H9 (cell line): ENCODE measurements at regions not wholly inside any gene's neighbourhood (a gene's known extent, or its start where the extent isn't known, plus 50 kb on each side); places are given as distances from the start of the nearest gene placed in this dataset.
"Not testable (repeated sequence)": the region's sequence is repeated elsewhere in the genome, so short reads cannot be mapped to it uniquely, and the experiment has no call there.

Experiments
- DNase-seq: peaks from one replicate; pipeline ENCODE4 v3.0.0-alpha.2; 2017
- H2AFZ ChIP-seq: one replicate; pipeline ENCODE4 v1.6.1; 2013; ENCODE audit warnings: mild to moderate bottlenecking, low read length, control low read depth, moderate library complexity
- H2AK5ac ChIP-seq: 2 replicates; pipeline ENCODE4 v1.6.1; 2013; ENCODE audit warnings: low read length, control low read depth, mixed read lengths; ENCODE audit not compliant: insufficient read length
- H2BK120ac ChIP-seq: one replicate; pipeline ENCODE4 v1.6.1; 2013; ENCODE audit warnings: low read depth, mild to moderate bottlenecking, low read length, control low read depth, inconsistent platforms; ENCODE audit not compliant: poor library complexity, severe bottlenecking
- H2BK12ac ChIP-seq: 2 replicates; pipeline ENCODE4 v1.6.1; 2013; ENCODE audit warnings: low read length, control low read depth, mixed read lengths, low read depth; ENCODE audit not compliant: insufficient read length
- H2BK15ac ChIP-seq: 2 replicates; pipeline ENCODE4 v1.6.1; 2013; ENCODE audit warnings: low read depth, low read length, control low read depth
- H2BK20ac ChIP-seq: one replicate; pipeline ENCODE4 v1.6.1; 2013; ENCODE audit warnings: low read depth, mild to moderate bottlenecking, low read length, control low read depth, inconsistent platforms; ENCODE audit not compliant: poor library complexity, severe bottlenecking
- H2BK5ac ChIP-seq: 2 replicates; pipeline ENCODE4 v1.6.1; 2013; ENCODE audit warnings: low read length, control low read depth, mixed read lengths; ENCODE audit not compliant: insufficient read length
- H3K14ac ChIP-seq: 2 replicates; pipeline ENCODE4 v1.6.1; 2013; ENCODE audit warnings: low read length, control low read depth; ENCODE audit not compliant: insufficient read depth
- H3K18ac ChIP-seq: 2 replicates; pipeline ENCODE4 v1.6.1; 2013; ENCODE audit warnings: low read depth, mild to moderate bottlenecking, mixed read lengths, low read length, control low read depth; ENCODE audit not compliant: insufficient read length
- H3K23ac ChIP-seq: 2 replicates; pipeline ENCODE4 v1.6.1; 2013; ENCODE audit warnings: low read length, control low read depth, mixed read lengths, low read depth; ENCODE audit not compliant: insufficient read length
- H3K23me2 ChIP-seq: 2 replicates; pipeline ENCODE4 v1.6.1; 2013; ENCODE audit warnings: low read depth, mild to moderate bottlenecking, mixed read lengths, low read length, control low read depth; ENCODE audit not compliant: insufficient read length, poor library complexity, severe bottlenecking
- H3K27ac ChIP-seq: 2 replicates; pipeline ENCODE4 v1.5.1; 2013; ENCODE audit warnings: low read length, control low read depth, mixed read lengths, low read depth; ENCODE audit not compliant: insufficient read length
- H3K27me3 ChIP-seq: 2 replicates; pipeline ENCODE4 v1.6.1; 2013; ENCODE audit warnings: low read length, control low read depth, inconsistent platforms; ENCODE audit not compliant: insufficient read depth
- H3K4ac ChIP-seq: 2 replicates; pipeline ENCODE4 v1.6.1; 2013; ENCODE audit warnings: low read depth, mild to moderate bottlenecking, control low read depth, inconsistent platforms, low read length, moderate library complexity
- H3K4me1 ChIP-seq: 2 replicates; pipeline ENCODE4 v1.6.1; 2013; ENCODE audit warnings: low read length, control low read depth, inconsistent platforms; ENCODE audit not compliant: insufficient read depth
- H3K4me2 ChIP-seq: 2 replicates; pipeline ENCODE4 v1.6.1; 2013; ENCODE audit warnings: low read length, control low read depth, mixed read lengths; ENCODE audit not compliant: insufficient read length, insufficient read depth
- H3K56ac ChIP-seq: 2 replicates; pipeline ENCODE4 v1.6.1; 2013; ENCODE audit warnings: low read depth, mild to moderate bottlenecking, mixed read lengths, low read length, control low read depth; ENCODE audit not compliant: insufficient read length
- H3K79me1 ChIP-seq: 2 replicates; pipeline ENCODE4 v1.6.1; 2013; ENCODE audit warnings: low read depth, mild to moderate bottlenecking, moderate library complexity, low read length, control low read depth, inconsistent platforms; ENCODE audit not compliant: insufficient read depth, poor library complexity, severe bottlenecking
- H3K79me2 ChIP-seq: 2 replicates; pipeline ENCODE4 v1.6.1; 2013; ENCODE audit warnings: low read length, control low read depth, inconsistent platforms; ENCODE audit not compliant: insufficient read depth
- H3K9ac ChIP-seq: 2 replicates; pipeline ENCODE4 v1.6.1; 2013; ENCODE audit warnings: low read length, control low read depth, mixed read lengths; ENCODE audit not compliant: insufficient read length; ENCODE audit errors: extremely low read depth
- H3K9me3 ChIP-seq: one replicate; pipeline ENCODE4 v1.6.1; 2013; ENCODE audit warnings: low read depth, low read length, inconsistent platforms; ENCODE audit not compliant: control insufficient read depth
- H3T11ph ChIP-seq: one replicate; pipeline ENCODE4 v1.6.1; 2013; ENCODE audit warnings: mild to moderate bottlenecking, low read length, control low read depth, inconsistent platforms
- H4K20me1 ChIP-seq: one replicate; pipeline ENCODE4 v1.6.1; 2013; ENCODE audit not compliant: control insufficient read depth, insufficient read length, insufficient read depth
- H4K5ac ChIP-seq: 2 replicates; pipeline ENCODE4 v1.6.1; 2013; ENCODE audit warnings: low read depth, mild to moderate bottlenecking, mixed read lengths, low read length, control low read depth; ENCODE audit not compliant: insufficient read length
- H4K8ac ChIP-seq: replicated peaks from 2 replicates; pipeline ENCODE4 v1.6.1; 2013; ENCODE audit warnings: low read length, control low read depth, mixed read lengths, low read depth; ENCODE audit not compliant: insufficient read length
- H4K91ac ChIP-seq: 2 replicates; pipeline ENCODE4 v1.6.1; 2013; ENCODE audit warnings: low read depth, mild to moderate bottlenecking, moderate library complexity, mixed read lengths, low read length, control low read depth; ENCODE audit not compliant: insufficient read length
- H3K27ac Mint-ChIP-seq, 3 experiments: 2 replicates in 2 of 3; 3 replicates in 1 of 3; pipeline ENCODE4 v1.8.0; 2020 to 2021; ENCODE audit warnings: mixed read lengths in 3 of 3, mild to moderate bottlenecking in 1 of 3, moderate library complexity in 1 of 3
- H3K27me3 Mint-ChIP-seq: 2 replicates; pipeline ENCODE4 v1.8.0; 2021; ENCODE audit warnings: low read depth, mild to moderate bottlenecking, moderate library complexity, mixed read lengths
- H3K36me3 Mint-ChIP-seq, 3 experiments: 2 replicates in 2 of 3; 3 replicates in 1 of 3; pipeline ENCODE4 v1.8.0; 2020 to 2021; ENCODE audit warnings: low read depth in 3 of 3, mixed read lengths in 3 of 3; ENCODE audit not compliant: insufficient read depth in 1 of 3
- H3K4me1 Mint-ChIP-seq, 2 experiments: 2 replicates each; pipeline ENCODE4 v1.8.0; 2020; ENCODE audit warnings: mixed read lengths in 2 of 2
- H3K4me3 Mint-ChIP-seq, 2 experiments: 2 replicates in 1 of 2; 3 replicates in 1 of 2; pipeline ENCODE4 v1.8.0; 2020 to 2021; ENCODE audit warnings: mild to moderate bottlenecking in 2 of 2, mixed read lengths in 2 of 2, moderate library complexity in 1 of 2
- H3K9me3 Mint-ChIP-seq, 2 experiments: 2 replicates in 1 of 2; 3 replicates in 1 of 2; pipeline ENCODE4 v1.8.0; 2020; ENCODE audit warnings: mild to moderate bottlenecking in 2 of 2, mixed read lengths in 2 of 2, moderate library complexity in 1 of 2
- WGBS: extraction: QIAGEN DNeasy Blood & Tissue Kit; methylation state at CpG from one replicate; pipeline ENCODE4 v1.1.7; 2013; ENCODE audit warnings: missing lambda C conversion rate, low lambda C conversion rate, mixed read lengths; ENCODE audit not compliant: insufficient read length; ENCODE audit errors: extremely low coverage; 5-methylcytosine and 5-hydroxymethylcytosine counted together
- TF ChIP-seq, protein P1 (sequence below): fragments of 200-600 bp; sonication (generic); conservative IDR thresholded peaks from 3 replicates; pipeline ENCODE4 v1.8.0; 2021; ENCODE audit warnings: antibody characterized with exemption, mild to moderate bottlenecking

DNA sequence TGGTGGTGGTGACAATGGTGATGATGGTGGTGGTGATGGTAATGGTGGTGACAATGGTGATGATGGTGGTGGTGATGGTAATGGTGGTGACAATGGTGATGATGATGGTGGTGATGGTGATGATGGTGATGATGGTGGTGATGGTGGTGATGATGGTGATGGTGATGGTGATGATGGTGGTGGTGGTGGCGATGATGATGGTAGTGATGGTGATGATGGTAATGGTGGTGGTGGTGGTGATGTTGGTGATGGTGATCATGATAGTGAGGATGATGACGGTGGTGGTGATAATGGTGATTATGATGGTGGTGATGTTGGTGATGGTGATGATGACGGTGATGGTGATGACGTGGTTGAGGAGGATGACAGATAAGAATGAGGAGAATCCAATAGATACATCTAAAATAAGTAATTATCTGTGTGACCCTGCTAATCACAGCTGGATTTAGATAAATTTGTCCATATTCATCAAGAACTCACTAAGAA is 170.7 kb upstream of the SFSWAP start:
- no peak overlapping the region for H2AK5ac ChIP-seq
- no peaks in the 10 kb centered on the region for H3K4me1 ChIP-seq
- 100% methylated on average over 3 of the region's 4 CpGs for WGBS
- Mint-ChIP-seq H3K4me3 (no peak overlapping the region), H3K4me1 (no peaks in the 10 kb centered on the region), H3K27me3 (peaks cover 5% of the 10 kb centered on the region; the same call in 1 of the 2 replicates), H3K27ac (no peak overlapping the region), H3K36me3 (no peaks in the 10 kb centered on the region), H3K9me3 (peaks cover 0 to 5% of the 10 kb centered on the region in 2 experiments; a peak in 3 of 5 replicates)
- no peaks in the 10 kb centered on the region for H3K9me3 ChIP-seq
- no peaks in the 10 kb centered on the region for H3K23me2 ChIP-seq
- H3K79me1 ChIP-seq, result no peaks in the 10 kb centered on the region
- H4K20me1 ChIP-seq, result no peaks in the 10 kb centered on the region
- H3T11ph ChIP-seq, result no peak overlapping the region
- TF ChIP-seq, protein P1, sequence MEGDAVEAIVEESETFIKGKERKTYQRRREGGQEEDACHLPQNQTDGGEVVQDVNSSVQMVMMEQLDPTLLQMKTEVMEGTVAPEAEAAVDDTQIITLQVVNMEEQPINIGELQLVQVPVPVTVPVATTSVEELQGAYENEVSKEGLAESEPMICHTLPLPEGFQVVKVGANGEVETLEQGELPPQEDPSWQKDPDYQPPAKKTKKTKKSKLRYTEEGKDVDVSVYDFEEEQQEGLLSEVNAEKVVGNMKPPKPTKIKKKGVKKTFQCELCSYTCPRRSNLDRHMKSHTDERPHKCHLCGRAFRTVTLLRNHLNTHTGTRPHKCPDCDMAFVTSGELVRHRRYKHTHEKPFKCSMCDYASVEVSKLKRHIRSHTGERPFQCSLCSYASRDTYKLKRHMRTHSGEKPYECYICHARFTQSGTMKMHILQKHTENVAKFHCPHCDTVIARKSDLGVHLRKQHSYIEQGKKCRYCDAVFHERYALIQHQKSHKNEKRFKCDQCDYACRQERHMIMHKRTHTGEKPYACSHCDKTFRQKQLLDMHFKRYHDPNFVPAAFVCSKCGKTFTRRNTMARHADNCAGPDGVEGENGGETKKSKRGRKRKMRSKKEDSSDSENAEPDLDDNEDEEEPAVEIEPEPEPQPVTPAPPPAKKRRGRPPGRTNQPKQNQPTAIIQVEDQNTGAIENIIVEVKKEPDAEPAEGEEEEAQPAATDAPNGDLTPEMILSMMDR, result no peak
- no peaks in the 10 kb centered on the region for H3K79me2 ChIP-seq
- H3K9ac ChIP-seq, result no peak overlapping the region
- no peak overlapping the region for H3K14ac ChIP-seq
- H2BK120ac ChIP-seq, result no peak overlapping the region
- no peak overlapping the region for H3K4ac ChIP-seq
- H4K91ac ChIP-seq, result no peak overlapping the region
- no peak overlapping the region for H2AFZ ChIP-seq
- no peak overlapping the region for H4K8ac ChIP-seq
- no peak for DNase-seq
- no peak overlapping the region for H4K5ac ChIP-seq
- no peak overlapping the region for H3K56ac ChIP-seq
- H3K23ac ChIP-seq, result no peak overlapping the region
- no peak overlapping the region for H2BK12ac ChIP-seq
- no peak overlapping the region for H2BK5ac ChIP-seq
- H3K18ac ChIP-seq, result no peak overlapping the region
- H2BK20ac ChIP-seq, result no peak overlapping the region
- H3K27ac ChIP-seq, result no peak overlapping the region
- no peaks in the 10 kb centered on the region for H3K27me3 ChIP-seq
- no peak overlapping the region for H2BK15ac ChIP-seq
- no peak overlapping the region for H3K4me2 ChIP-seq

DNA sequence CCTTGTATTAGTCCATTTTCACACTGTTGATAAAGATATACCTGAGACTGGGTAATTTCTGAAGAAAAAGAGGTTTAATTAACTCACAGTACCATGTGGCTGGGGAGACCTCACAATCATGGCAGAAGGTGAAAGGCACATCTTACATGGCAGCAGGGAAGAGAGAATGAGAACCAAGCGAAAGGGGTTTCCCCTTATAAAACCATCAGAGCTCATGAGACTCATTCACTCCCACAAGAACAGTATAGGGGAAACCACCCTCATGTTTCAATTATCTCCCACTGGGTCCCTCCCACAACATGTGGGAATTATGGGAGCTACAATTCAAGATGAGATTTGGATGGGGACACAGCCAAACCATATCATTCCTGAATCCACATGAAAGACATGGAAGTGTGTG is 169.4 kb upstream of the SFSWAP start:
- not testable (repeated sequence) for H4K91ac ChIP-seq, H3K23me2 ChIP-seq, H2BK20ac ChIP-seq, H4K8ac ChIP-seq, H3K9ac ChIP-seq, H3K18ac ChIP-seq, H2BK5ac ChIP-seq, H3K9me3 ChIP-seq, H3K79me1 ChIP-seq, H3K4me1 Mint-ChIP-seq, H3K4me1 ChIP-seq, H3K4me3 Mint-ChIP-seq, H3K9me3 Mint-ChIP-seq, H2BK120ac ChIP-seq, DNase-seq, H3K27ac ChIP-seq, H3K4ac ChIP-seq, H2AK5ac ChIP-seq, H2BK12ac ChIP-seq, H3T11ph ChIP-seq, H3K56ac ChIP-seq, H3K14ac ChIP-seq, H3K27ac Mint-ChIP-seq, H3K27me3 Mint-ChIP-seq, H4K20me1 ChIP-seq, H3K4me2 ChIP-seq, H3K36me3 Mint-ChIP-seq, H2BK15ac ChIP-seq, H4K5ac ChIP-seq, H3K23ac ChIP-seq, H3K79me2 ChIP-seq, H2AFZ ChIP-seq, H3K27me3 ChIP-seq
- no CpG with 5 or more reads among the region's 1 CpG for WGBS
